ELR (cell line): ENCODE measurements at regions not wholly inside any gene's neighbourhood (a gene's known extent, or its start where the extent isn't known, plus 50 kb on each side); places are given as distances from the start of the nearest gene placed in this dataset.
"Not testable (repeated sequence)": the region's sequence is repeated elsewhere in the genome, so short reads cannot be mapped to it uniquely, and the experiment has no call there.

ENCODE experiments used
- DNase-seq: peaks from one replicate; pipeline ENCODE4 v3.0.0-alpha.2; 2015; ENCODE audit warnings: low read depth

- DNase-seq, result no peak
Observed at GRCh38 chr1:209109001-209109785, 474.3 kb upstream of the CAMK1G start.

DNA sequence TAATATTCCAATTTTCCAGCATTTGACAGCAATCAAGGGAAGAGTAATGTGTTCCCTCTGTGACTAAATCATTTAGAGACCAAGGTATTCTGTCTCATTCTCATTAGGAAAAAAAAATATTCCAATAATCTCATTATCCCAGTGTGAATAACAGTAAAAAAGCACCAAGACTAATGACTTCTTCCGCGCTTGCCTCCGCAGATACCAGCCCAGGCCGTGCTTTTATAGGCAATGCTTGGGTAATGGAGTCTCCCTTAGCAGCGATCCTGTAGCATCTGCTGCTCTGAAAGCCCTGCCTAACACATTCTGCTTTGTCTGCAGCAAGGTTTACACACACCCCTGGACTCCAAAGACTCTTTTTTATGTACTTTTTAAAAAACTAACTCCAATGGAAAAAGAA, 470.0 kb upstream of the CAMK1G start:
- no peak for DNase-seq

GRCh38 chr1:209116705-209117104, 466.8 kb upstream of the CAMK1G start:
- no peak for DNase-seq

- DNase-seq, result no peak
Observed at GRCh38 chr1:209123601-209124000, 459.9 kb upstream of the CAMK1G start.

- DNase-seq, result not testable (repeated sequence)
Observed at GRCh38 chr1:209129091-209129490, 454.4 kb upstream of the CAMK1G start.

DNA sequence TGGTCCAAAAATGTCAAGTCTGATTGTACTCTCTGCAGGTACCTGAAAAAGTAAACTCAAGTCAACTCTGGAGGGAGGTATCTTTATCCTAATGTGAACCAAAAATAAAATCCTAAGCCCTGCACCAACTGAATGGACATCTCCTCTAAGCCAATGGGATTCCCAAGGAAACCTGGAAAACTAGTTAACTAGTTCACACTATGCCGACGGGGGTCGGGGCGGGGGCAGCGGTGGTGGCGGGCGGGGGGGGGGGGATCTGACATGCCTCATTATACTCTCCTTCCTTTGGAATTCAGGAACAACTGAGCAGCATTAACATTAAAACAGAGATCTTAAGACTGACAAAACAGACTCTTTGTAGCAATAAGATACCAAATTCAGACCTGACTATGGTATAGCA, 452.6 kb upstream of the CAMK1G start:
- DNase-seq, result no peak

DNA sequence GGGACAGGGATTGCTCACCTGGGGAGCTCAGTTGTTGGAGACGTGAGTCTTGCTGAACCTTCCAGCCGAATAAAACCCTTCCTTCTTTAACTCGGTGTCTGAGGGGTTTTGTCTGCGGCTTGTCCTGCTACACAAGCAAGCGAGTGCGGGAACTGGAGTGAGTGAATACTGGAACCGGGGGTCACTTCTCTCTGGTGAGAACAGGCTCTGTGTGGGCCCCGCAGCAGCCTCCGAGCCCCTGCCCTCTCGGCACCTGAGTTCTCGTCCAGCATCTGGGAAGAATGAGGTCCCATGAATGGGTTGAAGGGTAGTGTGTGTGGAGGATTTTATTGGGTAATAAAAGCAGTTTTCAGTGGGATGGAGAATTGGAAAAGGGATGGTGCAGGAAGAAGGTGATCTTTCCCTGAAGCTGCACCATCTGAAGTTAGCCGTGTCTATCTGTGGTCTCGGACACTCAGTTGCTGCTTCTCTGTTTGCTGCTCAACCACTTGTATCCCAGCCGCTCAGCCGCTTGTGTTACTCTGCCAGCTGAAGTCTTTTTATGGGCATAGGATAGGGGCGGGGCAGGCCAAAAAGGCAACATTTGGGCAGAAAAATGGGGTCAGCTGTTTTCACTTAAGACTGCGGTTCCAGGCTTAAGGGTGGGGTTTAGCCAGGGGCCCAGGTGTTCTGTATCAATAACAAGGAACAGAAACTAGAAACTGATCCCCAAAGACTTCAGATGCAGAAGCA, 450.6 kb upstream of the CAMK1G start:
- no peak for DNase-seq

- DNase-seq, result no peak
Observed at GRCh38 chr1:209134001-209134400, 449.5 kb upstream of the CAMK1G start.

- no peak for DNase-seq
Observed at GRCh38 chr1:209143916-209144315, 439.6 kb upstream of the CAMK1G start.

DNA sequence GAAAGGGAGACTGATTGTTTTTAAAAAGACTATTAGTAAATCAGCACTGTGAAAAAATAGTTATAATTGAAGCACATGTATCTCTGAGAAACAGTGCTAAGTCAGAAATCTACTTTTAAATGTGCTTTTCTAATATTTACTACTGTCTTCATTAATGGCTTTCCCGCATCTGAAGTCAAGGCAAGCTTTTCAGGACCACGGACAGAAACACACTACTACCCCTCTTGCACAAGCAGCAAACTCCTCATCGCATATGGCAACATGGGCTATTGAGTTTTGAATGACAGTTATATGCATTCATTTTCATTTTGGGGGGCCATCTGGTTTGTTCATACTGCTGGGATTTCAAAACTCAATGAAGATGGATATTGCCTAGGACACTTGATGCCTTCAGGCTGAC, 433.4 kb upstream of the CAMK1G start:
- DNase-seq, result peak; percentile 56

DNA sequence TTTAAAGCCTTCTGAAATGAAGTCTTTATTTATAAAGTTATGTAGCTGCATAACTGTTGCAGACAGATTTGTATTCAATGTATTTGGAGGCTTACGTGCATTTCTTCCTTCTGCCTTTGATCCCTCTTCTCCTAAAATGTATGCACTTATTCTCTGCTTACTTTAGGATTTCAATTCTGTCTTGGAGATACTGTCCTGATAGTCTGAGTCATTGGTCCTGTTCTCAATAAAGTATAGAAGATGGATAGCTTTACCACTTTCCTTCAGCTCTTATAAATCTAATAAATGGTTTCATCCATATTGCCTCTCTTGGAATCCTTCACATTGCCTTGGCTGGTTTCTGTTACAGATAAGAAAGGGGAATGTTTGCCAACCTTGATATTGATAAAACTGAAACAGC, 430.1 kb upstream of the CAMK1G start:
- DNase-seq, result no peak

DNA sequence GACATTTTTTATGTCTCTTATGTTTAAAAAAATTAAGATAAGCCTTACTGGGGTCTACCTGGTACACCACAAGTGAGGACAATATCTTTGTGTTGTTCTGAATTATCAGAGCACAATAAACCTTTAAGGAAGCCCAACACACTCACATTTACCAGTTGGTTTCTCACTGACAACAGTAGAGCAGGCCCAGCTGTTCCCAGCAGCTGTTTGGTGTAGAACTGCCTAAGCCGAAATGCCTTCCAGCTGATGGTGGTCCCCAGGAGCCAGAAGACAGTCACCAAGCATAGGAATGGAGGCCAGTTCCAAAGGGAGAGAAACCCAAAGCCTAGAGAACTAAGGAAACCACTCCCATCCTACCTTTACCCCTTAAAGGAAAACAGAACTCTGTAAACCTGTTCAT, 428.6 kb upstream of the CAMK1G start:
- DNase-seq, result no peak

DNA sequence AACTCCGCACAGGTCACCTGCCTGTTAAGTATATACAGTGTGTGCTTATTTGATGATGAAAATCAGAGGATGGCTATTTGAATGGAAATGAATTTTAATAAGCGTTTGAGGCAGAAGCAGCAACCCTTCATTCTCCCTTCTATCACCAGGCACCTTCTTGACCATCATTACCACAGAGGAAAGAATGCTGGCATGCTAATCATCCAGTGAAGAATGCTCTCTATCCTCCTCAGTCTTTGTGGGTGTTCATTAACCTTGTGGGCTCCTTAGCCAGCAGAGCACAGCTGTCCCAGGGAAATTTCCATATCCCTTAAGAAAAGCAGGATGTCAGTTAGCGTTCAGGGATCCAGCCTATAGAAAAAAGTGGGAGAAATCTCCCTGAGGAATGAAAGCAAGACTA, 428.0 kb upstream of the CAMK1G start:
- no peak for DNase-seq

GRCh38 chr1:209156991-209157390, 426.5 kb upstream of the CAMK1G start:
- DNase-seq, result no peak

GRCh38 chr1:209157546-209158249, 425.8 kb upstream of the CAMK1G start:
- DNase-seq, result no peak

GRCh38 chr1:209158851-209159250, 424.7 kb upstream of the CAMK1G start:
- no peak for DNase-seq

DNA sequence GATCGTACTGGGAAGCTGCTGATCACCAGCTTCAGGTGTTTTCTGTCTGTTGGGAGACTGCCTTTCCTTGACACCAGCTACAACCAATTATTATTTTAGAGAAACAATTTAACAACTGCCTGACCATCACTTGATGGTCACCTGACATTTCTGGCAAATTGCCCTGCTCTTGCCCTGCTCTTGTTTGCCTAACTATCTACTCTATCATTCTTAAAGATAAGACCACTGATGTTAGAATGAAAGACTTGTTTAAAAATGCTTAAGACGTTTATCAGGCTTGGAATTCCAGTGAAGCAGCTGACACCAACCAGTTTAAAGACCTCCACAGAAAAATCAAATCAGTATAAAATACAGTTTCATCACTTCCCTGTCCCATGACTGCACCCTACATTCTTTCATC, 423.3 kb upstream of the CAMK1G start:
- no peak for DNase-seq

DNA sequence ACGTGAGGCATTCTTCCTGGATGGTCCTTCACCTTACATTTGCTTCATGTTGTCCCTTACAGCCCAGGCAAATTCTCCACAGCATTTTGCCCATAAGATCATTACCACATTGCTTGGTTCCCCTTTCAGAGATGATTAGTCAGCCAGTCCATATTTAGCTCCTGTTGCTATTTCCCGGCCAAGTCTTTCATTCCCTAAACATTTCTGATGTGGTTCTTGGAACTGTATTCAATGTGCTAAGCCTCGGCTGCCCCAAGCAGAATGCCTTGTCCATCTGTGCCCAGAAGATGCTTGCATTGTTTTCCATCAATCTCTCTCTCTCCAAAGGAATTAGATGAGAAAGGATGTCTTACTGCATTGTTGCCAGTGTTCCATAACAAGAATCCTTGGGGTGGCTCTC, 420.9 kb upstream of the CAMK1G start:
- DNase-seq, result no peak

GRCh38 chr1:209168204-209168603, 415.3 kb upstream of the CAMK1G start:
- peak; percentile 19 for DNase-seq

GRCh38 chr1:209171151-209171550, 412.4 kb upstream of the CAMK1G start:
- no peak for DNase-seq

- peak; percentile 36 for DNase-seq
Observed at GRCh38 chr1:209172286-209172685, 411.2 kb upstream of the CAMK1G start.

DNA sequence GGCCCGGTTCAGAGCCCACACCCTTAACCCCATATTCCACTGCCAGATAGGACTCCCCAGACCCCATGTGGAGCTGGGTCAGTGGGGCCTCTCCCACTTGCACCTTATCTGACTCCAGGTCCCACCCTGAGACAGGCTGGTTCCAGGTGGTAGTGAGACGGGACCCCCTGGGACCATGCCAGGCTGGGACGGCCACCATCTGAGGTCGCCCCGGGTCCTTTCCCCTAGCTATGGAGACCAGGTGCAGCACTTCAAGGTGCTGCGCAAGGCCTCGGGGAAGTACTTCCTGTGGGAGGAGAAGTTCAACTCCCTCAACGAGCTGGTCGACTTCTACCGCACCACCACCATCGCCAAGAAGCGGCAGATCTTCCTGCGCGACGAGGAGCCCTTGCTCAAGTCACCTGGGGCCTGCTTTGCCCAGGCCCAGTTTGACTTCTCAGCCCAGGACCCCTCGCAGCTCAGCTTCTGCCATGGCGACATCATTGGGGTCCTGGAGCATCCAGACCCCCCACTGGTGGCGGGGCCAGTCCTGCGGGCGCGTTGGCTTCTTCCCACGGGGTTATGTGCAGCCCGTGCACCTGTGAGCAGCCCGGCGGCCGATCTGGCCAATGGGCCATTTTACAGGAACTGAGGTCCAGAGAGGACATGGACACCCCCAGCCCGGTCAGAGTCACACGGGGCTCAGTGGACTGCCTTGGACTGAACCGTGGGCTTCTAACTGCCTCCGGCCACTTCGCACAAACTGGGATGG, 410.5 kb upstream of the CAMK1G start:
- not testable (repeated sequence) for DNase-seq
